Tibial nerve (tissue), 4 donors: ENCODE measurements at regions not wholly inside any gene's neighbourhood (a gene's known extent, or its start where the extent isn't known, plus 50 kb on each side); places are given as distances from the start of the nearest gene placed in this dataset.

ENCODE experiments used
- CTCF ChIP-seq, 5 experiments: fragments of 200-600 bp in 3 of 5; fragments of 450-650 bp in 2 of 5; sonication (generic) in 3 of 5; IDR thresholded peaks; one replicate each; pipeline ENCODE4 v1.5.1; 2016 to 2019; ENCODE audit warnings: antibody characterized with exemption in 5 of 5, mild to moderate bottlenecking in 3 of 5, moderate library complexity in 2 of 5
- EP300 ChIP-seq, 2 donors: sonication (generic); formaldehyde crosslinking; IDR thresholded peaks; one replicate each; pipeline ENCODE4 v1.6.1; 2017; ENCODE audit warnings: antibody characterized with exemption in 2 of 2, mild to moderate bottlenecking in 1 of 2
- POLR2A ChIP-seq, 2 donors: fragments of 450-650 bp; IDR thresholded peaks; one replicate each; pipeline ENCODE4 v1.6.1; 2017; ENCODE audit warnings: antibody characterized with exemption in 2 of 2, mild to moderate bottlenecking in 2 of 2, moderate library complexity in 2 of 2

- no peak for TF ChIP-seq POLR2A (IDR thresholded peaks at IDR 0.05)
- no peak for TF ChIP-seq CTCF (IDR thresholded peaks at IDR 0.05)
- TF ChIP-seq EP300 (IDR thresholded peaks at IDR 0.05), result no peak
Observed at GRCh38 chr5:71780597-71780996, 61.5 kb downstream of the CARTPT start.
